Tibial nerve (tissue), 3 donors: ENCODE measurements at regions not wholly inside any gene's neighbourhood (a gene's known extent, or its start where the extent isn't known, plus 50 kb on each side); places are given as distances from the start of the nearest gene placed in this dataset.

ENCODE experiments used
- CTCF ChIP-seq, 5 experiments: fragments of 200-600 bp in 3 of 5; fragments of 450-650 bp in 2 of 5; sonication (generic) in 3 of 5; IDR thresholded peaks; one replicate each; pipeline ENCODE4 v1.5.1; 2016 to 2019; ENCODE audit warnings: antibody characterized with exemption in 5 of 5, mild to moderate bottlenecking in 3 of 5, moderate library complexity in 2 of 5
- POLR2A ChIP-seq, 2 donors: fragments of 450-650 bp; IDR thresholded peaks; one replicate each; pipeline ENCODE4 v1.6.1; 2017; ENCODE audit warnings: antibody characterized with exemption in 2 of 2, mild to moderate bottlenecking in 2 of 2, moderate library complexity in 2 of 2

DNA sequence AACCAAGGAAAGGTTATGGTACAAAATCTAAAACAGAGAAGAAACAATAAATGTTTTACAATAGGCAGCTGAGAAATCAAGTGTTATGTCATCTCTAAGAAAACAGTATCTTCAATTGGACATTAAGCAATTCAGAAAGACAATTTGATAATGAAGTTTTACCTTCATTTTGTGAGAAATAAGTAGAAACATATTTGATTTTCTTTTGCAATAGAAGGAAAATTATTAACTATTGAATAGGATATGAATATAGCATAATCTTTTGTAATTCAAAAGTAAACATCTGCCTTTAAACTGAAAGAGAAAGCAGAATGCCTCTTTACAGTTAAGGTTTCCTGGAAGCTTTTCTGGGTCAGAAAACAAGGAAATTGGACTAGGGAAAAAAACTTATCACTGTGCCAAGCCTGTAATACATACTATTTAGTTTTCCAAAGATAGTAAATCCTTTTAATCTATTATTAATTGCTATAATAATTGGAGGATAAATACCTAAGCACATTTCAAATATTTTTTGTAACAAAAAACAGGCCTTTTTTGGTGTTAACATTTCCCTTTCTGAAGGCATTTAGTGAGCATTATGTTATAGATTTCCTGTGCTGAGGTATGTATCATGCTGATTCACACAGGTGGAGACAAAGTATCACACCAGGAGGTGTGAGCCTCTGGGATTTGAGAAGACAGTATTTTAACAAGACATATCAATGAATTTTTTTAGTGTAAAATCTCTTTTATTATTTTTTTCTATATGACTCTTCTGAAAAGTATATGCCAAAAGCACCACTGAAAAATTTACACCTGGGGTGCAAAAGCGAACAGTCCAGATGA is 947.0 kb upstream of the CDH2 start:
- TF ChIP-seq CTCF (IDR thresholded peaks at IDR 0.05) (no peak), POLR2A (IDR thresholded peaks at IDR 0.05) (no peak)
